ENCODE measurements at regions not wholly inside any gene's neighbourhood (a gene's known extent, or its start where the extent isn't known, plus 50 kb on each side); places are given as distances from the start of the nearest gene placed in this dataset.
"Not testable (repeated sequence)": the region's sequence is repeated elsewhere in the genome, so short reads cannot be mapped to it uniquely, and the experiment has no call there.

GRCh38 chr9:62526306-62526705, 1336.5 kb downstream of the SPATA31A7 start:
- H3K27ac ChIP-seq; H3K4me3 ChIP-seq; intact Hi-C loops (cut with DNase I; ENCODE audit: low total_unique reads); H3K27me3 ChIP-seq; H3K4me1 ChIP-seq; H3K36me3 ChIP-seq (ENCODE audit: low read depth, missing control alignments); DNase-seq; H3K9me3 ChIP-seq: not testable (repeated sequence)
- 89 to 90% methylated on average over 2 to 4 of the region's 5 CpGs for WGBS, 2 donors

- H3K9me3 ChIP-seq; H3K27me3 ChIP-seq; H3K36me3 ChIP-seq (ENCODE audit: low read depth, missing control alignments); H3K27ac ChIP-seq; H3K4me1 ChIP-seq; DNase-seq; intact Hi-C loops (cut with DNase I; ENCODE audit: low total_unique reads); H3K4me3 ChIP-seq: not testable (repeated sequence)
- WGBS, 2 donors: 12 to 15% methylated on average over 2 of the region's 34 CpGs
Measured at GRCh38 chr9:62532162-62532776, 1342.4 kb downstream of the SPATA31A7 start.

GRCh38 chr9:62532777-62533173, 1342.9 kb downstream of the SPATA31A7 start:
- DNase-seq; H3K27ac ChIP-seq; H3K36me3 ChIP-seq (ENCODE audit: low read depth, missing control alignments); H3K9me3 ChIP-seq; intact Hi-C loops (cut with DNase I; ENCODE audit: low total_unique reads); H3K4me1 ChIP-seq; H3K27me3 ChIP-seq; H3K4me3 ChIP-seq: not testable (repeated sequence)
- no CpG with 5 or more reads among the region's 16 CpGs for whole genome bisulfite sequencing, 2 donors

GRCh38 chr9:62550539-62550938, 1360.7 kb downstream of the SPATA31A7 start:
- H3K27me3 ChIP-seq; intact Hi-C loops (cut with DNase I; ENCODE audit: low total_unique reads); H3K27ac ChIP-seq; DNase-seq; H3K9me3 ChIP-seq; H3K4me3 ChIP-seq; H3K4me1 ChIP-seq; H3K36me3 ChIP-seq (ENCODE audit: low read depth, missing control alignments): not testable (repeated sequence)
- WGBS, 2 donors: no CpG with 5 or more reads among the region's 26 CpGs

- peak; percentile 4 for DNase-seq
- 49% methylated on average over 5 of the region's 8 CpGs; no CpG with 5 or more reads in 1 of the 2 donors for WGBS, 2 donors
- H3K27me3 ChIP-seq; H3K27ac ChIP-seq; H3K9me3 ChIP-seq; intact Hi-C loops (cut with DNase I; ENCODE audit: low total_unique reads); H3K4me3 ChIP-seq; H3K4me1 ChIP-seq; H3K36me3 ChIP-seq (ENCODE audit: low read depth, missing control alignments): not testable (repeated sequence)
Measured at GRCh38 chr9:62560603-62561002, 1370.8 kb downstream of the SPATA31A7 start.

GRCh38 chr9:62565132-62565531, 1375.3 kb downstream of the SPATA31A7 start:
- H3K9me3 ChIP-seq; H3K4me1 ChIP-seq; H3K27ac ChIP-seq; H3K27me3 ChIP-seq; H3K4me3 ChIP-seq; H3K36me3 ChIP-seq (ENCODE audit: low read depth, missing control alignments); intact Hi-C loops (cut with DNase I; ENCODE audit: low total_unique reads); DNase-seq: not testable (repeated sequence)
- WGBS, 2 donors: 62 to 65% methylated on average over 1 to 2 of the region's 3 CpGs

- H3K27me3 ChIP-seq; DNase-seq; H3K27ac ChIP-seq; H3K9me3 ChIP-seq; H3K4me3 ChIP-seq; H3K4me1 ChIP-seq; H3K36me3 ChIP-seq (ENCODE audit: low read depth, missing control alignments); intact Hi-C loops (cut with DNase I; ENCODE audit: low total_unique reads): not testable (repeated sequence)
- no CpG with 5 or more reads among the region's 4 CpGs for WGBS, 2 donors
Measured at GRCh38 chr9:62566430-62566829, 1376.6 kb downstream of the SPATA31A7 start.

GRCh38 chr9:62597128-62597527, 1407.3 kb downstream of the SPATA31A7 start:
- H3K9me3 ChIP-seq; DNase-seq; H3K4me3 ChIP-seq; H3K27me3 ChIP-seq; H3K27ac ChIP-seq; H3K4me1 ChIP-seq; intact Hi-C loops (cut with DNase I; ENCODE audit: low total_unique reads); H3K36me3 ChIP-seq (ENCODE audit: low read depth, missing control alignments): not testable (repeated sequence)
- 20% methylated on average over 2 of the region's 16 CpGs; no CpG with 5 or more reads in 1 of the 2 donors for WGBS, 2 donors

All from testis (tissue), 2 donors.